ENCODE measurements at regions not wholly inside any gene's neighbourhood (a gene's known extent, or its start where the extent isn't known, plus 50 kb on each side); places are given as distances from the start of the nearest gene placed in this dataset.
A peak's percentile ranks its signal among the peaks of the same experiment; 100 is the strongest.

DNA sequence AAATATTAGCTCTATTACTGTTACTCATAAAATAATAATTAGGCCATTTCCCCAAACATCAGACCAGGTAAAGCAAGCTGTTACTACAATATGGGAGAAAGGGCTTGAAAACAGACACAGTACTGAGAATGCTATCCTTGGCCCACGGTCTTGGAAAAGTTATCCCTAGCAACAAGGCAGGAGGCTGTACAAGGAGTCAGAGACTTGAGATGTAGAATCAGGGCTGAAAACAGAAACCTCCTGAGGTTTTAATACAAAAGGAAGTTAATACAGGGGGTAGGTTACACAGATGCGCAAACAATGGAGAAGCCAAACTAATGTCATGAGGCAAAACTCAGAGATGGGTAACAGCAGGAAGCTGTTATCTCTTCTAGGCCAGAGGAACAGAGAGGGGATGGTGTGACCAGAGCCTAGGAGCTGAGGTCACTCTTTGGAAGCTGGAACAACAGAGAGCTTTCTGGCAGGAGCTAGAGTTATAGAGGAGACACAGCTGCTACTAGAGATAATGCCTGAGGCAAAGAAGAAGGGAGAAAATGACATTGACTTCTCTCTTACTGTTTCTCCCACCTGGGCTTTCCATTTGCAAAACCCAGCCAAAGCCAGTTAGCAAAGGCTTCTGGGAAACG is 248.8 kb downstream of the SUDS3 start (continued):
- no peak for TF ChIP-seq WHSC1 (IDR thresholded peaks at IDR 0.05; ENCODE audit: low read length)

DNA sequence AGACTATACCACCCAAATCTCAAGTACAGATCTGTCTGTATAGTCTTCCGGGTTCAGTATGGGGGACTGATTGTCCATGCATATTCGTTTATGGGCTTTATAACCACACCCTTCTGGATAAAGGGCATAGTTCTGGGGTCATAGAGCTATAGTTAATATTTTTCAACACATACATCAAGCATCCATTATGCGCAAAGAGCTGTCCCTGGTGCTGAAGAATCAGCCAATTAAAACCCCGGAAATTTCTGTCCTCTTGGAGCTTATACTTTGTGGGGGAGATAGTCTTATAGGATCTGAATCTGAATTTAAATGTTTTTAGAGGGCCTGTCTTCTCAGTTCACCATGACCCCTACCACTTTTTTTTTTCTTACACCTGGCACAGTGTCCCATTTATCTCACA is 256.7 kb downstream of the SUDS3 start:
- H3K4me2 ChIP-seq (ENCODE audit: insufficient read depth, low read length): no peak overlapping the region
- no TSS peak for BruUV-seq (replicated peaks)
- ChIA-PET POLR2A (interaction anchor here (1.5 kb wide), 1 partner anchor 9 kb away, joined by 3 read pairs; no protein-coding TSS in a partner anchor), CTCF (ENCODE audit: low intra/inter-chr PET ratio) (no interaction called here)
- no peak overlapping the region for H3K4me3 ChIP-seq
- 9% methylated on average over 4 of the region's 4 CpGs for WGBS (ENCODE audit: insufficient coverage, low coverage, missing lambda C conversion rate)
- intact Hi-C loops (cut with micrococcal nuclease): no loop called here
- H3K27me3 ChIP-seq (ENCODE audit: control insufficient read depth in 2 of 2, insufficient read depth in 2 of 2, low read length in 2 of 2): no peaks in the 10 kb centered on the region
- H3K9me3 ChIP-seq (replicated peaks; ENCODE audit: control insufficient read depth, insufficient read depth, low read depth, low read length): no peaks in the 10 kb centered on the region
- H3K36me3 ChIP-seq (ENCODE audit: control insufficient read depth, insufficient read depth, low read length): no peaks in the 10 kb centered on the region
- no peak overlapping the region for H2AFZ ChIP-seq (ENCODE audit: low read depth, low read length)
- no peak overlapping the region for H3K9ac ChIP-seq (ENCODE audit: insufficient read depth in 1 of 2, low read depth in 2 of 2, low read length in 2 of 2)
- no peaks in the 10 kb centered on the region for H3K4me1 ChIP-seq (replicated peaks in 1 of 2; ENCODE audit: control insufficient read depth in 2 of 2, insufficient read depth in 2 of 2, low read length in 2 of 2)
- no peak for FAIRE-seq
- ATAC-seq: no peak
- no peaks in the 10 kb centered on the region for H4K20me1 ChIP-seq (replicated peaks; ENCODE audit: control insufficient read depth, insufficient read depth, low read length)
- H3K79me2 ChIP-seq (ENCODE audit: control insufficient read depth, insufficient read depth, low read length): no peaks in the 10 kb centered on the region
- peak in 3 of 4 experiments; percentile 11 to 29 (median 17) for DNase-seq (ENCODE audit: extremely low read depth in 1 of 4, low spot score in 3 of 4)
- H3K9me1 ChIP-seq (ENCODE audit: control insufficient read depth, insufficient read depth, low read length): no peaks in the 10 kb centered on the region
- in situ Hi-C loops (cut with MboI): no loop called here
- H3K27ac ChIP-seq (ENCODE audit: extremely low read depth, low read depth, low read length): no peak overlapping the region
- no peak for TF ChIP-seq PRMT5 (CRISPR knock-in tag; IDR thresholded peaks at IDR 0.05)
- TF ChIP-seq MIER1 (IDR thresholded peaks at IDR 0.05; ENCODE audit: low read depth): peak; percentile 87
- 0 out of 4 replicates have a peak, but pooled peaks of 1 of the 2 experiments have one; percentile 27 for TF ChIP-seq MAZ (CRISPR knock-in tag; conservative IDR thresholded peaks at IDR 0.05 in 1 of 2, IDR thresholded peaks at IDR 0.05 in 1 of 2)
- TF ChIP-seq REST (IDR thresholded peaks at IDR 0.05; ENCODE audit: borderline replicate concordance): peak; percentile 98
- TF ChIP-seq REST (CRISPR knock-in tag; IDR thresholded peaks at IDR 0.05; ENCODE audit: low read depth): peak; percentile 85
- peak; percentile 30 for TF ChIP-seq RBM25 (IDR thresholded peaks at IDR 0.05; ENCODE audit: low read depth, low read length, severe bottlenecking)
- TF ChIP-seq, protein P1, sequence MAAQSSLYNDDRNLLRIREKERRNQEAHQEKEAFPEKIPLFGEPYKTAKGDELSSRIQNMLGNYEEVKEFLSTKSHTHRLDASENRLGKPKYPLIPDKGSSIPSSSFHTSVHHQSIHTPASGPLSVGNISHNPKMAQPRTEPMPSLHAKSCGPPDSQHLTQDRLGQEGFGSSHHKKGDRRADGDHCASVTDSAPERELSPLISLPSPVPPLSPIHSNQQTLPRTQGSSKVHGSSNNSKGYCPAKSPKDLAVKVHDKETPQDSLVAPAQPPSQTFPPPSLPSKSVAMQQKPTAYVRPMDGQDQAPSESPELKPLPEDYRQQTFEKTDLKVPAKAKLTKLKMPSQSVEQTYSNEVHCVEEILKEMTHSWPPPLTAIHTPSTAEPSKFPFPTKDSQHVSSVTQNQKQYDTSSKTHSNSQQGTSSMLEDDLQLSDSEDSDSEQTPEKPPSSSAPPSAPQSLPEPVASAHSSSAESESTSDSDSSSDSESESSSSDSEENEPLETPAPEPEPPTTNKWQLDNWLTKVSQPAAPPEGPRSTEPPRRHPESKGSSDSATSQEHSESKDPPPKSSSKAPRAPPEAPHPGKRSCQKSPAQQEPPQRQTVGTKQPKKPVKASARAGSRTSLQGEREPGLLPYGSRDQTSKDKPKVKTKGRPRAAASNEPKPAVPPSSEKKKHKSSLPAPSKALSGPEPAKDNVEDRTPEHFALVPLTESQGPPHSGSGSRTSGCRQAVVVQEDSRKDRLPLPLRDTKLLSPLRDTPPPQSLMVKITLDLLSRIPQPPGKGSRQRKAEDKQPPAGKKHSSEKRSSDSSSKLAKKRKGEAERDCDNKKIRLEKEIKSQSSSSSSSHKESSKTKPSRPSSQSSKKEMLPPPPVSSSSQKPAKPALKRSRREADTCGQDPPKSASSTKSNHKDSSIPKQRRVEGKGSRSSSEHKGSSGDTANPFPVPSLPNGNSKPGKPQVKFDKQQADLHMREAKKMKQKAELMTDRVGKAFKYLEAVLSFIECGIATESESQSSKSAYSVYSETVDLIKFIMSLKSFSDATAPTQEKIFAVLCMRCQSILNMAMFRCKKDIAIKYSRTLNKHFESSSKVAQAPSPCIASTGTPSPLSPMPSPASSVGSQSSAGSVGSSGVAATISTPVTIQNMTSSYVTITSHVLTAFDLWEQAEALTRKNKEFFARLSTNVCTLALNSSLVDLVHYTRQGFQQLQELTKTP (IDR thresholded peaks at IDR 0.05; ENCODE audit: low read depth in 1 of 2, partially characterized antibody in 2 of 2): peak in 1 of 2 experiments; percentile 46
